ENCODE measurements at regions not wholly inside any gene's neighbourhood (a gene's known extent, or its start where the extent isn't known, plus 50 kb on each side); places are given as distances from the start of the nearest gene placed in this dataset.

GRCh38 chr5:173831196-173831914 lies 56.8 kb upstream of the CPEB4 start (continued):
- no peak for TF ChIP-seq GMEB1 (CRISPR knock-in tag; IDR thresholded peaks at IDR 0.05)
- TF ChIP-seq KDM5B (IDR thresholded peaks at IDR 0.05; ENCODE audit: insufficient replicate concordance, low read depth, low read length) = no peak
- TF ChIP-seq IRF2 (CRISPR knock-in tag; IDR thresholded peaks at IDR 0.05) = no peak
- no peak for TF ChIP-seq ZNF197 (CRISPR knock-in tag; IDR thresholded peaks at IDR 0.05; ENCODE audit: low read depth)
- TF ChIP-seq HNRNPL (IDR thresholded peaks at IDR 0.05; ENCODE audit: low read depth, low read length) = no peak
- TF ChIP-seq ELF4 (CRISPR knock-in tag; IDR thresholded peaks at IDR 0.05) = no peak
- no peak for TF ChIP-seq MCM3 (IDR thresholded peaks at IDR 0.05)
- TF ChIP-seq CAMTA2 (CRISPR knock-in tag; conservative IDR thresholded peaks at IDR 0.05) = no peak
- no peak for TF ChIP-seq ATF4 (CRISPR knock-in tag; IDR thresholded peaks at IDR 0.05)
- peak in 1 of 2 experiments; percentile 42 for TF ChIP-seq E2F6 (IDR thresholded peaks at IDR 0.05; ENCODE audit: borderline replicate concordance in 1 of 2, extremely low read depth in 1 of 2, insufficient read depth in 1 of 2, insufficient read length in 1 of 2, low read depth in 1 of 2, low read length in 1 of 2, poor library complexity in 1 of 2, severe bottlenecking in 1 of 2)
- no peak for TF ChIP-seq DDX20 (tag; IDR thresholded peaks at IDR 0.05; ENCODE audit: low read depth)
- peak; percentile 36; the same call in 1 of the 2 replicates for TF ChIP-seq PKNOX1 (IDR thresholded peaks at IDR 0.05)
- TF ChIP-seq SAP30 (IDR thresholded peaks at IDR 0.05; ENCODE audit: borderline replicate concordance, insufficient read depth, low read depth, low read length, poor library complexity, severe bottlenecking) = no peak
- TF ChIP-seq ZNF407 (IDR thresholded peaks at IDR 0.05; ENCODE audit: low read depth) = no peak

All from K562 (cell line).